A673 (cell line): ENCODE measurements at regions not wholly inside any gene's neighbourhood (a gene's known extent, or its start where the extent isn't known, plus 50 kb on each side); places are given as distances from the start of the nearest gene placed in this dataset.

ENCODE experiments used
- BruUV-seq: library from RNA; stranded (reverse); fragments of 400-500 nt; replicated peaks from 2 replicates; lab custom pipeline; 2021; lab: Mats Ljungman, UMichigan
- CTCF ChIA-PET: fragments of 300-600 bp; sonication (Branson Sonifier 250); formaldehyde crosslinking; loops from one replicate; lab custom pipeline; 2022; ENCODE audit warnings: antibody characterized with exemption; lab: Charles Lee
- POLR2A ChIA-PET: fragments of 300-600 bp; sonication (Branson Sonifier 250); formaldehyde crosslinking; loops from one replicate; lab custom pipeline; 2022; ENCODE audit warnings: antibody characterized with exemption; ENCODE audit not compliant: low non-redundant PET; lab: Charles Lee
- DNase-seq: peaks from one replicate; pipeline ENCODE4 v3.0.0-alpha.2; 2015; ENCODE audit warnings: low spot score
- H3K27ac ChIP-seq: fragments of 200-600 bp; sonication (generic); 2 replicates; pipeline ENCODE4 v1.5.1; 2016; ENCODE audit warnings: mixed run types, low read depth, mild to moderate bottlenecking, mixed read lengths, antibody characterized with exemption, low read length; ENCODE audit not compliant: poor library complexity, severe bottlenecking
- H3K27me3 ChIP-seq: fragments of 200-600 bp; sonication (generic); replicated peaks from 2 replicates; pipeline ENCODE4 v1.6.1; 2017; ENCODE audit warnings: mixed run types, low read depth, mild to moderate bottlenecking, mixed read lengths, antibody characterized with exemption, low read length; ENCODE audit not compliant: insufficient read depth, poor library complexity
- H3K36me3 ChIP-seq: fragments of 200-600 bp; sonication (generic); 2 replicates; pipeline ENCODE4 v1.6.1; 2016; ENCODE audit warnings: mixed run types, mild to moderate bottlenecking, mixed read lengths, antibody characterized with exemption, low read length; ENCODE audit not compliant: insufficient read depth, poor library complexity, severe bottlenecking
- H3K4me1 ChIP-seq: fragments of 200-600 bp; sonication (generic); 2 replicates; pipeline ENCODE4 v1.6.1; 2017; ENCODE audit warnings: mixed run types, mild to moderate bottlenecking, mixed read lengths, antibody characterized with exemption, low read length; ENCODE audit not compliant: insufficient read depth, poor library complexity, severe bottlenecking
- H3K4me3 ChIP-seq: fragments of 200-600 bp; sonication (generic); 2 replicates; pipeline ENCODE4 v1.5.1; 2016; ENCODE audit warnings: low read depth, mixed run types, mild to moderate bottlenecking, mixed read lengths, low read length; ENCODE audit not compliant: poor library complexity, severe bottlenecking
- H3K9me3 ChIP-seq: fragments of 200-600 bp; sonication (generic); 2 replicates; pipeline ENCODE4 v1.6.1; 2016; ENCODE audit warnings: mixed run types, low read depth, mild to moderate bottlenecking, mixed read lengths, antibody characterized with exemption, low read length; ENCODE audit not compliant: poor library complexity, severe bottlenecking
- EZH2 ChIP-seq: fragments of 200-600 bp; sonication (generic); IDR thresholded peaks from 2 replicates; pipeline ENCODE4 v1.6.1; 2017; ENCODE audit warnings: borderline replicate concordance, low read depth, mild to moderate bottlenecking, mixed read lengths, antibody characterized with exemption, low read length; ENCODE audit not compliant: poor library complexity, severe bottlenecking
- intact Hi-C: fragments of 100-400 bp; cut with micrococcal nuclease; formaldehyde crosslinking; loops from one replicate; pipeline ENCODE4 v1.10.0; 2022; ENCODE audit not compliant: unreplicated experiment
- TF ChIP-seq, protein P1 (sequence below): fragments of 300-800, 200-600 bp; sonication (generic); conservative IDR thresholded peaks from 2 replicates; pipeline ENCODE4 v1.5.1; 2017; ENCODE audit warnings: low read depth, mild to moderate bottlenecking, antibody characterized with exemption, low read length, moderate library complexity, mixed read lengths

DNA sequence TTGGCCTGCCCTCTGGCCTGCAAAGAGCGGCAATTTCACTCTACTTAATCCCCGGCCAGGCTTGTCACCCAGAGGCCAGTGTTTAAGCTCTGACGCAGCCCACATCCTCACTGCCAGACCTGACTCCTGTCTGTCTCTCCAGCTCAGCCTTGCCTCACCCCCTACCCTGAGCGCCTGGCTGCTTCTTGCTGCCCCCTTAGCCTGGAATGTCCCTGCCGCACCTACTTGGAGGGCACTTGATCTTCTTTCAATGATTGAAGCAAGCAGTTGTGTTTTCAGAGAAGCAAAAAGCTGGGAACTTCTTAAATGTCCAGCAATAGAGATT, 87.4 kb upstream of the ZBTB40 start:
- Histone ChIP-seq H3K9me3 (no peaks in the 10 kb centered on the region), H3K4me3 (no peak overlapping the region), H3K36me3 (no peaks in the 10 kb centered on the region), H3K27ac (no peak overlapping the region), H3K4me1 (peaks cover 5% of the 10 kb centered on the region), H3K27me3 (peaks cover 4% of the 10 kb centered on the region)
- CTCF ChIA-PET, result no interaction called here
- no peak for DNase-seq
- POLR2A ChIA-PET, result no interaction called here
- no TSS peak for BruUV-seq
- TF ChIP-seq EZH2, result no peak
- TF ChIP-seq, protein P1, sequence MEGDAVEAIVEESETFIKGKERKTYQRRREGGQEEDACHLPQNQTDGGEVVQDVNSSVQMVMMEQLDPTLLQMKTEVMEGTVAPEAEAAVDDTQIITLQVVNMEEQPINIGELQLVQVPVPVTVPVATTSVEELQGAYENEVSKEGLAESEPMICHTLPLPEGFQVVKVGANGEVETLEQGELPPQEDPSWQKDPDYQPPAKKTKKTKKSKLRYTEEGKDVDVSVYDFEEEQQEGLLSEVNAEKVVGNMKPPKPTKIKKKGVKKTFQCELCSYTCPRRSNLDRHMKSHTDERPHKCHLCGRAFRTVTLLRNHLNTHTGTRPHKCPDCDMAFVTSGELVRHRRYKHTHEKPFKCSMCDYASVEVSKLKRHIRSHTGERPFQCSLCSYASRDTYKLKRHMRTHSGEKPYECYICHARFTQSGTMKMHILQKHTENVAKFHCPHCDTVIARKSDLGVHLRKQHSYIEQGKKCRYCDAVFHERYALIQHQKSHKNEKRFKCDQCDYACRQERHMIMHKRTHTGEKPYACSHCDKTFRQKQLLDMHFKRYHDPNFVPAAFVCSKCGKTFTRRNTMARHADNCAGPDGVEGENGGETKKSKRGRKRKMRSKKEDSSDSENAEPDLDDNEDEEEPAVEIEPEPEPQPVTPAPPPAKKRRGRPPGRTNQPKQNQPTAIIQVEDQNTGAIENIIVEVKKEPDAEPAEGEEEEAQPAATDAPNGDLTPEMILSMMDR, result no peak
- intact Hi-C loops, result no loop called here

DNA sequence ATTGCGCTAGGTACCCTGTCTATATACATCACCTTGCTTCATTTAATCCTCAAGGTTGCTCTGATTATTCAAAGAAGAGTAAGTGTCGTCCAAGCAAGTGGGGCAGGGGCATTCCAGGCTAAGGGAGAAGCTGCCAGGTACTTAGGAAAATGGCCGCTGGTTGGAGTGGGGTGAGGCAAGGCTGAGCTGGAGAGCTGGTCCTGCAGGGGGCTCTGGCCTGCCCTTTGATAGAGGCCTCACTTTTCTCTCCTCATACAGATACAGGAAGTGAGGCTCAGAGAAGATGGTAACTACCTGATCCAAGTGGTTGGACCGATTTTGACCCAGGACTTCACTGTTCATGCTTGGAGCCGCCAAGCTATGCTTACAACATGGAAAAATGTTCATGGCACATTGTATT, 86.9 kb upstream of the ZBTB40 start:
- Histone ChIP-seq H3K9me3 (no peaks in the 10 kb centered on the region), H3K27ac (no peak overlapping the region), H3K4me1 (peaks cover 5% of the 10 kb centered on the region), H3K4me3 (no peak overlapping the region), H3K36me3 (no peaks in the 10 kb centered on the region), H3K27me3 (peaks cover 7% of the 10 kb centered on the region)
- intact Hi-C loops, result no loop called here
- ChIA-PET POLR2A (no interaction called here), CTCF (no interaction called here)
- no peak for TF ChIP-seq EZH2
- TF ChIP-seq, protein P1, result no peak
- no peak for DNase-seq
- no TSS peak for BruUV-seq

DNA sequence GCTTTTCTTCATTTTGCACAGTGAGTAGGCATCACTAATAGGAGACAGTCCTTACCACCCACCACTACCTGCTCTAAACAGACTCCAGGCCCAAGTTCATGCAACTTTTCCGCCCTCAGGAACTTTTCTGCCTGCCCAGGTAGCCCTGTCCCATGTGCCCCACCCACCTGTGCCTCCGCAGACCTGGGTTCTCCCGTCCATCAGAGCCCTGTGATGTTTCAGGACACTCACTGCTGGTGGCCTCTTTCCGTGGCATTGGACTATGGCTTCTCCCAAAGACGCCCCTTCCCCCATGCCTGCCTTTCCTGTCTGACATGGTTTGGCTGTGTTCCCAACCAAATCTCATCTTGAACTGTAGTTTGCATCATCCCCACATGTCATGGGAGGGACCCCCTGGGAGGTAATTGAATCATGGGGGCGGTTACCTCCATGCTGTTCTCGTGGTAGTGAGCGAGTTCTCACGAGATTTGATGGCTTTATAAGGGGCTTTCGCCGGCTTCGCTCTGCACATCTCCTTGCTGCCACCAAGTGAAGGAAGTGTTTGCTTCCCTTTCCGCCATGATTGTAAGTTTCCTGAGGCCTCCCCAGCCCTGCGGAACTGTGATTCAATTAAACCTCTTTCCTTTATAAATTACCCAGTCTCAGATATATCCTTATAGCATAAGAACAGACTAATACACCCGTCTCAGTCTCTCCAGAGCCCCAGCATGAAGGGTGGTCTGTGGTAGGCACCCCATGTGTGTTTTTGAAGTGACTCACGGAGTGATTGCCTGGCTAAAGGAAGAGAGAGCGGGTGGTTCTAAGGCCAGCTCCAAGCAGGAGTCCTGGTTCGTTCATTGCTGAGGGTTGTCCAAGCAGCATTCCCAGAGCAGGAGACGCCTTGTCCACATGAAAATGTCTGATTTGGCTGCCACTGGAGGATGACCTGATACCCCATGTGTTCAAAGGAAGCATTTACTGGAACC, 86.0 kb upstream of the ZBTB40 start:
- TF ChIP-seq, protein P1, result no peak
- TF ChIP-seq EZH2, result no peak
- POLR2A ChIA-PET, result no interaction called here

More for the DNA sequence above, 86.0 kb upstream of the ZBTB40 start:
- Histone ChIP-seq H3K36me3 (no peaks in the 10 kb centered on the region), H3K4me1 (peaks cover 5% of the 10 kb centered on the region), H3K4me3 (no peak overlapping the region), H3K9me3 (no peaks in the 10 kb centered on the region), H3K27me3 (peaks cover 7% of the 10 kb centered on the region), H3K27ac (no peak overlapping the region)
- peak; percentile 70 for DNase-seq
- intact Hi-C loops, result no loop called here
- BruUV-seq, result no TSS peak
- CTCF ChIA-PET, result no interaction called here
